GM21360 (cell line): ENCODE measurements at regions not wholly inside any gene's neighbourhood (a gene's known extent, or its start where the extent isn't known, plus 50 kb on each side); places are given as distances from the start of the nearest gene placed in this dataset.
"Not testable (repeated sequence)": the region's sequence is repeated elsewhere in the genome, so short reads cannot be mapped to it uniquely, and the experiment has no call there.

ENCODE experiments used
- ATAC-seq: cut with Tn5 transposase; IDR thresholded peaks from one replicate; pipeline ENCODE4 v1.9.1; 2021; ENCODE audit warnings: mild to moderate bottlenecking, moderate library complexity; ENCODE audit not compliant: unreplicated experiment

DNA sequence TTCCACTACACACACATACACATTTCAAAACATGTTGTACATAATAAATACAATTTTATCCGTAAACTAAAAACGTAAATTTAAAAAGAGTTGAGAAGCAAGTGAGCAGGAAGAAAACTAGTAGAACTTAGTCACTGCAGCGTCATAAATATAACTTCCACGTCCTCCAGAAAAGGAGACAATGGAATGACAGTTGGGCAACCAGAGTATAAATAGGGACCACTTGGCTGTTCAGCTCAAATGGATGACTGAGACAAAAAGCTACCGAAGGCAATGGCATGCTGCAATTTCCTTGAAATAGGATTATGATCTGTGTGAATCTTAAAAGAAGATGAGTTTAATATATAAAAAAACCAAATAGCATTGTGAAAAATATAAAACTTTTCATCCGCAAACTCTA lies 438.5 kb upstream of the RGMB start:
- no peak for ATAC-seq

DNA sequence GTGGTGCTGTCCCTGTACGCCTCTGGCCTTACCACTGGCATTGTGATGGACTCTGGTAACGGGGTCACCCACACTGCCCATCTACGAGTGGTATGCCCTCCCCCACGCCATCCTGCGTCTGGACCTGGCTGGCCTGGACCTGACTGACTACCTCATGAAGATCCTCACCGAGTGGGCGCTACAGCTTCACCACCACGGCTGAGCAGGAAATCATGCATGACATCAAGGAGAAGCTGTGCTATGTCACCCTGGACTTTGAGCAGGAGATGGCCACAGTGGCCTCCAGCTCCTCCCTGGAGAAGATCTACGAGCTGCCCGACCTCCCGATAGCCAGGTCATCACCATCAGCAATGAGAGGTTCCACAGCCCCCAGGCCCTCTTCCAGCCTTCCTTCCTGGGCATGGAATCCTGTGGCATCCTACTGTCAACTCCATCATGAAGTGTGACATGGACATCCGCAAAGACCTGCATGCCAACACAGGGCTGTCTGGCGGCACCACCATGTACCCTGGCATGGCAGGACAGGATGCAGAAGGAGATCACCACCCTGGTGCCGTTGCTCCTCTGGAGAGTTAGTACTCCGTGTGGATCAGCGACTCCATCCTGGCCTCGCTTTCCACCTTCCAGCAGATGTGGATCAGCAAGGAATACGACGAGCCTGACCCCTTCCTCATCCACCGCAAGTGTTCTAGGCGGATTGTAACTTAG lies 434.2 kb upstream of the RGMB start:
- no peak for ATAC-seq

DNA sequence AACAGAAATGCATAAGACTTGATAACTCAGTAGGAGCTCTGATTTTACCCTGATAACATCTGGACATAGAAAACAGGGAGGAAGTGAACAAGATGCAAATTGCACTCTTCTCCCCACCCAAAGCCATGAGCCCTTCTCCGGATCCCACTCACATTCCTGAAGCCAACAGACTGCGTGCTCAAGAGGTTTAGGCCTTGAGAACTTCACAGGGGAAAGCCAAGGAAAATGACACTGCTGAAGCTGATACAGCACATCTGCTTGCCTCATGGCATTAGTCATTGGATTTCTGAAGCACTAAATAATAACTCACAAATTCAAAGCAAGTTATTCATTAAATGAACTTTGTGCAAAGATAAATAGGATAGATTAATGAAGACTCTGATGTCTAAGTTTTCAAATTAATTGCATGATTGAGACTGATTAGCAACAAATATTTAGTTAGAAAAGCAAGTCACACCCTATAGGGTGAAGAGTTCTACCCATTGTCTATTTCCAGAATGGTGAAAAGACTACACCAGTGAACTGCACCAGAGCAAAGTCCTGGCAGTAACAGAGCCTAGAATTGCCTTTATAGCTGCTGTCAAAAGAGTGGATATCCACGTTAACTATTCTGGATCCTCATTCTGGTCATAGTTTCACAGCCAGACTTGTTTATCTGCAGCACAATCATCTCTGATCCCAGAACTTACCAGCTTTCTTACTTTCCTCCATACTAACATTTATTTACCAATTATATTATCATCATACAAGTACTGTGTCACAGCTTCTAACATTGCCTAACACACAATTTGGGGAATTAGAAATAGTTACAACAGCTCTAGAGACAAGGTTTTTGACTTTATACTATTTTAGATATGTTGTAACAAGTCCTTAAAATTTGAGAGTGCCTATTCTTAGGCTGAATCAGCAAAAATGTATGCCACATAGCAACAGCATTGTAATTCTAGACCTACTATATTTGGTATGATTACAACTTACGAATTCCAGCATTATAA lies 432.1 kb upstream of the RGMB start:
- ATAC-seq: no peak

DNA sequence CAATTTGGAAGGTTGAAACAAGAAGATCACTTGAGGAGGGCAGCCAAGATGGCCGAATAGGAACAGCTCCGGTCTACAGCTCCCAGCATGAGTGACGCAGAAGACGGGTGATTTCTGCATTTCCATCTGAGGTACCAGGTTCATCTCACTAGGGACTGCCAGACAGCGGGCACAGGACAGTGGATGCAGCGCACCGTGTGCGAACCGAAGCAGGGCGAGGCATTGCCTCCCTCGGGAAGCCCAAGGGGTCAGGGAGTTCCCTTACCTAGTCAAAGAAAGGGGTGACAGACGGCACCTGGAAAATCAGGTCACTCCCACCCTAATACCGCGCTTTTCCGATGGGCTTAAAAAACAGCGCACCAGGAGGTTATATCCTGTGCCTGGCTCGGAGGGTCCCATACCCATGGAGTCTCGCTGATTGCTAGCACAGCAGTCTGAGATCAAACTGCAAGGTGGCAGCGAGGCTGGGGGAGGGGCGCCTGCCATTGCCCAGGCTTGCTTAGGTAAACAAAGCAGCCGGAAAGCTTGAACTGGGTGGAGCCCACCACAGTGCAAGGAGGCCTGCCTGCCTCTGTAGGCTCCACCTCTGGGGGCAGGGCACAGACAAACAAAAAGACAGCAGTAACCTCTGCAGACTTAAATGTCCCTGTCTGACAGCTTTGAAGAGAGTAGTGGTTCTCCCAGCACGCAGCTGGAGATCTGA lies 430.4 kb upstream of the RGMB start:
- not testable (repeated sequence) for ATAC-seq

DNA sequence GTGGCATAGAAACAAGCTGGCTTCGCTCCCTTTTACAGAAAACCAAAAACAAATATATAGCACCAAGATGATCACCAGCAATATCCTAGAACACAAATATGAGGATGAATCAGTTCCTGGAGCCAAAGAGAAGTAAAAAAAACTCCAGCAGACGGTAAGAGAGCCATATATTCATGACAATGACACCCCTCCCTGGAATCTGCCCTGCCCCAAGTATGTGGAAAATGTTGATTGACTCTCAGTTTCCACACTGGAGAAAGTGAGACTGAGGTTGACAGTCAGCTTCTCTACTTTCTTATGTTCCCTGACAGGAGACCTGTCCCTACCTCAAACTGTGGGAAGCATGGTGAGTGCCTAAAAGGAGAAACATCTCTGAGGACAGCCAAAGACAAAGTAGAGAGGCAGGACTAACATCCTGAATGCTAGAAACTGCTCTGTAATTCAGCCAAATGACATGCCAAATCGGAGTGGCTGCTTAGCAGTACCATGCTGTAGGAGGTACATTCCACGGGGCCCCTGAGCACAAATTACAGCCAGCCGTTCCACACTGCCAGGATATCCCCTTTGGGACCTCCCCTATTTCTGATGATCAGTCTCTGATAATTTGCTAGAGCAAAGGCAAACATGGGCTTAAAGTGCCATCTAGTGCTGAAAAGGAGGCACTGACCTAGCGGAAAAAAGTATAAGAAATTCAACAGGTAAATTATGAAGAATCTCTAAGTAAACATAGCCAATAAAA lies 424.0 kb upstream of the RGMB start:
- no peak for ATAC-seq

DNA sequence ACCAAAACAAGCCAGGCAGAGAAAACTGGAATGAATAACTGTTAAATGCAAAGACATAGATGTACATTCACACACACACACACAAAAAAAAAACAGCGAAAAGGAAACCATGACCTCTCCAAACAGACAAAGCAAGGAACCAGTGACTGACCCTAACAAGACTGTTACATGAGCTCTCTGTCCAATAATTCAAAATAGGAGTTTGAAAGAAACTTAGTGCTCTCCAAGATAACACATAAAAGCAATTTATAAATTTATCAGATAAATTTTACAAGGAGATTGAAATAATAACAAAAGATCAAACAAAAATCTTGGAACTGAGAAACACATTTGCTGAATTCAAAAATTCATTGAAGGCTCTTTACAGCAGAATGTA lies 423.5 kb upstream of the RGMB start:
- no peak for ATAC-seq

DNA sequence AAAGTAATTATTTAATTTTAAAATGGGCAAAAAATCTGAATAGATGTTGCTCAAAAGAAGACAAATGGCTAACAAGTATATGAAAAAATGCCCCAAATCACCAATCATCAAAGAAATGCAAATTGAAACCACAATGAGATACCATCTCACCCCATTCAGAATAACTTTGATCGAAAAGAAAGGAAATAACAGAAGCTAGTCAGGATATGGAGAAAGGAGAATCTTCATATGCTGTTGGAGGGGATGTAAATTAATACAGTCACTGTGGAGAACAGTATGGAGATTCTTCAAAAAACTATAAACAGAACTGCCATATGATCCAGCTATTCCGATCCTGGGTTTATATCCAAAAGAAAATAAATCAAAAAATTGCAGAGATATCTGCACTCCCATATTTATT lies 418.5 kb upstream of the RGMB start:
- no peak for ATAC-seq

DNA sequence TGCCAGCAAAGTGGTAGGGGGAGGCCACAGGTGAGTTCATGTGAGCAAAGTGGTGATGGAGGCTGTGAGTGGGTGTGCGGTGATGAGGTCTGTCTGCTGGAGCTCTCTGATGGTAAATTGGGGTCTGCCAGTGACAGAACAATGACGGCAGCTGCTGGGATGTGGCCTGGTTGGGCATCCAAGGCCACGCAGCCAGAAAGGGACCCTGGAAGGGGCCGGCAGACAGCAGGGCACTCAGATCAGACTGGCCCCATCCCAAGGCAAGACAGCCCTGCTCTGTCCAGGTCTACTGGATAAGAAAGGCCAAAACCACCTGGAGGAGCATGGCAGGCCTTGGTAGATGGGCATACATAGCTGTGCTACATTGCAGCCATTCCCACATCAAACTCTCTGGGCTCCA lies 412.9 kb upstream of the RGMB start:
- no peak for ATAC-seq

DNA sequence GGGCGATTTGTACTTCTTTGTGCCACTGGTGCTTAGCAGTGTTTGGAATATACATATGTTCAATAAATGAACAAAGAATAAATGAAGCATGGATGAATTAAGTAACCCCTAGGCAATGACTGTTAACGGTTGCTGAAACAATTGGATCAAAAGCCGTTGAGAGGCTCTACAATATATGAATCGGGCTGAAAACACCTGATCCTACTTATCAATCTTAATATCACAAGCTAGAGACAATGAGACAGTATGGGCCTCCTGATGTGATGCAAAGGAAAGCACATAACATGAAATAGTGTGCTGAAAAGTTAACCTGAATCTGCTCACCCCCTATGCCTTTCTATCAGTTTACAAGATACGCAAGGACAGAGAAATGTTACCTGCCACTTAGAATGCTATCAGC lies 410.3 kb upstream of the RGMB start:
- ATAC-seq: no peak

DNA sequence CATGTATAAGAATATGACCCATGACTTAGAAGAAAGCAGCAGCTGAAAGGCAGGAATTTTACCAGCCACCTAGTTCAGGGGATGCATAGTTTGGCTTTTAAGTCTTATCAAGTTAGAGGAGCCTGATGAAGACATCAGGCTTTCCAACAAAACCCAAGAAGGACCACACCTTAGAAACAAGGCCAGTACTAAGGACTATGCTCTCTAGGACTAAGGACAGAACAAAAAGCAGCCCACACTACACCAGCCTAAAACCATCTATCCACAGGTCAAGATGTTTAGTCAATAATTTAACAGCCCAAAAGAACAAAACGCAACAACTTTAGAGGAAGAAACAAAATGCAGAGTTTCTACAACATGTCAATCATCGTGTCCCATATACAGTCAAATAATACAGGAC lies 408.9 kb upstream of the RGMB start:
- ATAC-seq: no peak

DNA sequence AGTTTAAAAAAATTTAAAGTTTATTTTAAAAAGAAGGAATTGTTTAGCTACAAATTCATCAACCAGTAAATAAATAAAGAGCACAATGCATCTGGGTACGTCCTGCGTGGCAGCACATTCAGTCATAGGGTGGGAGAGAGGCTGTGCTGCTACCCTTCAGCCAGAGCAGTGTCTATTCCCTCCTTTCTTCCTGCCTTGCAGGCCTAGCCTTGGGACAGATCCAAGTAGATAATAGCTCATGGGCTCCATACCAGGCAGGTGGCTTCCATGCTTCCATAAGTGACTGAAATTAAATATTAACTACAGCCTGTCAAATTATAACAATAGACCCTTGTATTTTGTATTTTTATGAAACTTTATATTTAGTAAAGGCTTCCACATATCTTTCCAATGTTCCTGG lies 408.3 kb upstream of the RGMB start:
- no peak for ATAC-seq

DNA sequence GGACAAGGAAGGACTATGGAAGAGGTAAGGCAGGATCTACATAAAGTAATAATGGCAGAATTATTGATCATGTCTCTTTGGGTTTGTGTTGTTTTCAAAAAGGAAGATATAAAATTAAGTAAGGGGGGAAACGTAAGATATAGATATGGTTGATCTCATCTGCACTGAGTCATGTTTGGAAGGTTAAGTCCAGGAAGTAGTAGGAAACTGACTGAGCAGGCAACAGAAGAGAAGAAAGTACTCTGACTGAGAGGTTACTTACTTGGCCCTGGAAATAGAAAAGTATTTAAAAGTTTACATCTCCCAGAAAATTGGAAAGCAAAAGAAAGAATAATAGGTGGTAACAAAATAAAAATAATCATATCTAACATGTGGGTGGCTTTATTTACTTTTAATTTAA lies 405.3 kb upstream of the RGMB start:
- no peak for ATAC-seq

DNA sequence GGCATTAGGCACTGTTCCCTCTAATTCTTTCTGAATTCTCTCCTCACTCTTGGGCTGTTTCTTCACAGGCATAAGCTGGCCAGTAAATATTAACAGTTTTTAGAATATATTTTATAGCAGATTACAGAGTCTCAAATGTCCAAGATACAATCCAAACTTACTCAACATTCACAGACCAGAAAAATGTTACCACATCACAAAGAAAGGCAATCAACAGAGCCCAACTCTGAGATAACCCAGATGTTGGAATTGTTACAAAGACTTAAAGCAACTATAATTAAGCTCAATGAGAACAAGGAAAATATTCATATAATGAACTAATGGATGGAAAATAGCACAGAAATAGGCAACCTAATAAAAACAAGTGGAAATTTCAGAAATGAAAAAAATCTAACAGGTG lies 401.1 kb upstream of the RGMB start:
- ATAC-seq: no peak

DNA sequence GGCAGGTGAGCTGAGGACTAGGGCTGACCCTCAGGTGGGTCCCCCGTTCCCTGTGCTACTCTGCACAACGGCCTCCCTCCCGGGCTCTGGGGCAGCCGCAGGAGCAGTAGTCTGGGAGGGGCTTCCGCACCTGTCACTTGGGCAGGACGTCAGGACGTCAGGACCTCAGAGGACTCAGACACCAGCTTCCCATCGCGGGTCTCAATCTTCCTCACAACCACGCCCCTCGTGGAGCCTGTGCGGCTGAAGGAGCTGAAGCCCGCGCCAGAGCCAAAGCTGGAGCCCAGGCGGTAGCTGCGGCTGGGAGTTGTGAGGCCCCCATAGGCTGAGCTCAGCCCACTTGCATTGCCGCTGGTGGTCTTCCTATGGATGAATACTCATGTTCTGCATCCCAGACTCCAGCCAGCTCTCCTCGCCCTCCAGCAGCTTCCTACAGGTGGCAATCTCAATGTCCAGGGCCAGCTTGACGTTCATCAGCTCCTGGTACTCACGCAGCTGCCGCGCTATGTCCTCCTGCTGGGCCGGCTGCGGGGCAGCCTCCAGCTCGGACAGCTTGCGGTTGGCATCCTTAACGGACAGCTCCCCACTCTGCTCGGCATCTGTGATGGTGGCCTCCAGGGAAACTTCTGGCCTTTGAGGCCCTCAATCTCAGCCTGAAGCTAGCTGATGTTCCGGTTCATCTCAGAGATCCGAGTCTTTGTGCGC lies 381.4 kb upstream of the RGMB start:
- ATAC-seq: no peak

DNA sequence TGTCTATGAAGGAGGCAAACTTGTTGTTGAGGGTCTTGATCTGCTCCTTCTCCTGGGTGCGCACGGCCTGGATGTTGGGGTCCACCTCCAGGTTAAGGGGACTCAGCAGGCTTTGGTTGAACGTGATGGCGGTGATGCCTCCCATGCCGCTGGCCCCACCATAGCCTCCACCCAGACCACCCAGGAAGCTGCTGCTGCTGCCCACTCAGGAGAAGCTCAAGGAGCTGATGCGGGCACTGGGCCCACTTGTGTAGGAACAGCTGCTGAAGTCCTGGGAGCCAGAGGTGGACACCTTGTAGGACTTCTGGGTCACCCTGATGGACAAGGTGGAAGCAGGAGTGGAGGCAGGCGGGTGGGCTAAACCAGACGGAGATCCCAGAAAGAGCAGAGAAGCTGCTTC lies 380.3 kb upstream of the RGMB start:
- not testable (repeated sequence) for ATAC-seq

DNA sequence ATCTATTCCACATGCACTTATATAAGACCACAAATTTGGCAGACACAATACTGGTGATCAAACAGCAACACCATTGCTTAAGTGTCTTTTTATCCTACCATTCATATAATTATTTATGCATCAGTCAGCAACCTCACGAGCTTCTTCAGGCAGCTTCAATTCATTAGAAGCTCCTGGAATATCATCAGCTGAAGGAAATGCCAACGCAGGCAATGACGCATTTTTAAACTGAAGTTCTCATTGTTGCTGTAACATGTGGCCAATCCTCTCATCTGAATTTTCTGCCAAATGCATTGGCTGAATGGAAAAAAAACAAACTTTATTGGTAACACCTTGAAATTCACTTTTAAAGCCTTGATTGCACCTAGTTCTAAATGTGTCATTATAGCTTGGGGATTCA lies 376.4 kb upstream of the RGMB start:
- no peak for ATAC-seq

DNA sequence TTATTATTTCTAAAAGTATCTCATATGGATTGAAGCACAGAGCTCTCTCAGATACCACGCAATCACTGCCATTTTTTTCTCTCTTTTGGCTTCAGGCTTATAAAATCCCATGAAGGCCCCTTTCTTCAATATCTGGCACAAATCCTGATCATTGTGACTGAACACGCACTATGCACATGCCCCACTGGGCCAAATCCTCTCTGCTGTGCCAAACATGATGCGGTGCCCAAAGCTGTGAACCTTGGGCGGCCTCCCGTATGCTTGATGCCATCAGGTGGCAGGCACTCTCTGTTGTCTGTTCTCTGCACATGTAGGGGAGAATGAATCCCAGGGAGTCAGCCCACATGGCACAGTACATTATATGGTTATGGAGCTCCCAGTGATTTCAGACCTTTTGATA lies 375.0 kb upstream of the RGMB start:
- no peak for ATAC-seq

DNA sequence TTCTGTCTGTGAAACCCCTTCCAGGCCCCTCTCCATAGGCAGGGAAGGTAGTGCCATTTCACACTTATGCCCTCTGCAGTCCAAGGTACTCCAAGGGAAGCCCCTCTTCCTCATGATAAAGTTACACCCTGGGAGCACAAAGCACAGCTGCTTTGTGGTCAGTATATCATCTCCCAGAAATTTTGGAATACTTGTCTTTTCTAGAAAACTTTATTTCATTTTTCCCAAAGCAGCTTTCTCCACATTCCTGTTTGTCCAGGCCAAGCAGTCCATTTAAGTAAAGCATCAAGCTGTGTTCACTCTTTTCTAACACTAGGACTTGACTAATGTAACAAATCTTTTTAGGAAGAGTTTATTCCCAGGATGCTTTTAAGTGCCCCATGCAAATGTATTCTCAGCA lies 371.8 kb upstream of the RGMB start:
- ATAC-seq: no peak

DNA sequence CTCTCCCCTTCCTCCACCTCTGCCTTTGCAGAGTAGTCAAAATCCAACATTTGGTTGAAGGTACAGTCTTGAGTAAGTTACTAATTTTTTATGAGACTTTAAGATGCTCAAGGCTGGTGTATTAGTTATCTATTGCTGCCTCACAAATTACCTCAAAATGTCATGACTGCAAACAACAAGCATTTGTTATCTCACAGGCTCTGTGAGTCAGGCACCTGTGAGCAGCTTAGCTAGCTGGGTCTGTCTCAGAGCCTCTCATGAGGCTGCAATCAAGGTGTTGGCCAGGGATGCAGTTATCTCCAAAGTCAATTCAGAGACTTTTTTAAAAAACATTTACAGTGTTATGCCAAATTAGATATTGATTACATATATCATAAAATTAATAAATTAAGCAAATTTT lies 371.3 kb upstream of the RGMB start:
- ATAC-seq: no peak

DNA sequence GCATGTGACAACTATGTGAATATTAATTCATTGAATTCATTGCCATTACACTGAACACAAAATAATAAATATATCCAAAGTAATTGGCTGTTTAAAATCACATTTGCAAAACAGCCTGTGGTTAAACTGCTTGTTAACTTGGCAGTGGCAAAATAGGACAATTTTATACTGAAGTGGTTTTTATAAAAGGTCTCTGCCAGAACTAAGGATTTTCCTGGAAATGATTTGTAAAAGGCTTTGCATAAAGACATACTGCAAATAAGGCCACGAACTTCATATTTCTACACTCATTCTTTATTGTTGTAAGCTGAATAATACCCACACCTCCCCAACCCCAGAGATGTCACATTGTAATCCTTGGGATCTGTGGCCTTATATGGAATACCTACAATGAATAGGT lies 370.3 kb upstream of the RGMB start:
- no peak for ATAC-seq
